HG02840 (cell line): ENCODE measurements at regions not wholly inside any gene's neighbourhood (a gene's known extent, or its start where the extent isn't known, plus 50 kb on each side); places are given as distances from the start of the nearest gene placed in this dataset.

Experiments used
- ATAC-seq: cut with Tn5 transposase; IDR thresholded peaks from one replicate; pipeline ENCODE4 v1.9.1; 2021; ENCODE audit warnings: mild to moderate bottlenecking, moderate library complexity, moderate number of reproducible peaks; ENCODE audit not compliant: unreplicated experiment, low FRiP score

GRCh38 chr14:27075503-27075902, 477.7 kb upstream of the NOVA1 start:
- no peak for ATAC-seq

DNA sequence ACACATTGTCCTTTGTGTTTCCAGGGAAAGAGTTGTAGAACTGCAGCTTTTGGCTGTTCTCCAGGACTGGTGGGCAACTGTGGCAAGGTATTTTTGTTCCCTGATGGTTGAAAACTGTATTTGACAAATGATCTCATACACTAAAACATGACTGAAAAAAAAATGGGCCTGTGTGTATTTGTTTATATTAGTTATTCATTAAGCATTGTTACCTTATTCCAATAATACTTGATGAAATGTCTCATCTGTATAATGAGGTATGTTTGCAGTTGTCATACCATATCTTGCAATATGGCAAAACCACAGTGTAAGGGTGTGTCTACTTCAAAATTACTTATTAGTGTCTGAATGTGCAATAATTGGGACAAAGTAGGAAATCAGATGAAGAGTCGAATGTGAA, 479.4 kb upstream of the NOVA1 start:
- ATAC-seq, result no peak

DNA sequence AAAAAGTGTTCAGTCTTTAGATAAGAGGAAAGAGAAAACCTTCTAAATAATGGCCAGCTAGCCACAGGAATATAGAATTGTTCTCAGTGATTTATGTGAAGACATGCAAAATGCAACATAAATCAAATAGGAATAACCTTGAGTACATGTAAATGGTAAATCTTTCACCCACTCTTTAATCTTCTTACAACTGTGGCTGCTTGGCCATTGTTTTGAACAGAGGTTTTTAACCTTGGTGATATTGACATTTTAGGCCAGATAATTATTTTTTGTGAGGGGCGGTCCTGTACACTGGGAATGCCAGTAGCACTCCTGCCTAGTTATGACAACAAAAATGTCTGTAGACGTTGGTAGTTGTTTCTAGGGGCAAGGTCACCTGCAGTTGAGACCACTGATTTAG, 479.9 kb upstream of the NOVA1 start:
- ATAC-seq, result no peak

- ATAC-seq, result no peak
Observed at GRCh38 chr14:27078191-27078590, 480.4 kb upstream of the NOVA1 start.

- no peak for ATAC-seq
Observed at GRCh38 chr14:27079716-27080115, 481.9 kb upstream of the NOVA1 start.

DNA sequence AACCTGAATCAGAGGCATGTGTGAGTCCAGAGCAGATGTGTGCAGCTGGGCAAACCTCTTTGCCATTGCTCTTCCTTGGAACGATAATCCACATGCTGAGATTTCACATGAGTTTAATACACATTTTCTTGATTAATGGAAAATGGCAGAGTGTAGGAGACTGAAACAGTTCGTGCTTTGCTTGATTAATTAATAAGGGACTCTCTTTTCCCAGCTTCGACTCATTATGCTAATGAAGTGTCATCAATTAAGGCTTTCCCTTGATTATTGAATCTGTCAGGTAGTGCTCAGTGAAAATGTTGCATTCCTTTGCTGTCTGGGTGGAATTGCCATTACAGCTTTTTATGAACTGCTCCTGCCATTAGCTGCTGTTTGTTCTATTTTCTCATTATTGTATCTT, 487.7 kb upstream of the NOVA1 start:
- no peak for ATAC-seq

DNA sequence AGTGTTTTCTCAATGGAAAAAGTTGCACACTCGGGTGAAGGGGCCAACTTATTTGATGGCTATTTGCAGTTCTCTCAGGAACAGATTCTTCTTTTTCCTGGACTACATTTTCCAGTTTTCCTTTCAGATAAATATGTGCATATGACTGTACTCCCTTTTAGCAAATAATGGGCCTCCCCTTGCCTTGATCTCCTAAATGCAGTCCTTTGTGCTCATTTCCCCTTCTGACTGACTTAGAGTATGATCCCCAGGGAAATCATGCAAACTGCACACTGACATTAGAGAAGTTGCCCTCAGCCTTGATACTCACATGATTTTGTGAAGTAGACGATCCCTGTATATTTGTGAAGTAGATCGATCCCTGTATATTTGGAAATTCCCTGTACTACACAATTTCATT, 492.9 kb upstream of the NOVA1 start:
- no peak for ATAC-seq

DNA sequence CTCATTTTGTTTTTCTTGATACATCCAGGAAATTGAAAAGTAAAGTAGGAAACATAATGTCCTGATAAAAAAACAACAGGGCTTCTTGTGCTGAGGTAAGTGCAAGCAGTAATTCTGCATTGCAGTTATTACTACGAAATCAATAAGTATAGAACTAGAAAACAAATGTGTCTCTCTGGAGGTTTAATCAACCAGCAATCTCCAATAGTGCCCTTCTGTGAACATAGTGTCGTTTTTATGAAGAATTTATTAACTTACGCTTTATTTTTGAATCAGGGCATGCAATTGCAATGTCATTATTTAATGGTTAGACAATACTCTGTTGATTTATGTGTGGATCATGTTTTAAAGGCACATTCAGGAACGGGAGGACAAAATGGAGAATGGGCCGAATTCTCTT, 494.1 kb upstream of the NOVA1 start:
- ATAC-seq, result no peak

DNA sequence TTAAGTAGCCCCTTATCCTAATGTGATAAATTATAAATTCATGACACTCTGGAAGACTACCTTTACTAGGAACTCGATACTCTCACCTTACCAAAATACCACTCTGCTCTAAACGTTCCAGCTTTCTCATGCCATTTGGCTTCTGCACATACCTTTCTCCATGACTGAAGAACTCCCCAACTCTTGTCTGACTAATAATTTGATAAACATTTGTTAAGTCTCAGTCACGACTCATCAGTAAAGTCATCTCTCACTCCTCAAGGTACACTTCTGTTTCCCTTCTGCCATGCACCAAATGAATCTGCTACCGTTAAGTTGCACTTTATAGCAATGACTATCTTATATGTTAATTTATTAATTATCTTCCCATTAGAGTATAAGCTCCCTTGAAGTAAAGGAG, 498.3 kb upstream of the NOVA1 start:
- no peak for ATAC-seq

- no peak for ATAC-seq
Observed at GRCh38 chr14:27098451-27098850, 500.6 kb upstream of the NOVA1 start.

- ATAC-seq, result no peak
Observed at GRCh38 chr14:27114180-27114579, 516.3 kb upstream of the NOVA1 start.

GRCh38 chr14:27123162-27123561, 525.3 kb upstream of the NOVA1 start:
- no peak for ATAC-seq

- no peak for ATAC-seq
Observed at GRCh38 chr14:27127838-27128237, 530.0 kb upstream of the NOVA1 start.

DNA sequence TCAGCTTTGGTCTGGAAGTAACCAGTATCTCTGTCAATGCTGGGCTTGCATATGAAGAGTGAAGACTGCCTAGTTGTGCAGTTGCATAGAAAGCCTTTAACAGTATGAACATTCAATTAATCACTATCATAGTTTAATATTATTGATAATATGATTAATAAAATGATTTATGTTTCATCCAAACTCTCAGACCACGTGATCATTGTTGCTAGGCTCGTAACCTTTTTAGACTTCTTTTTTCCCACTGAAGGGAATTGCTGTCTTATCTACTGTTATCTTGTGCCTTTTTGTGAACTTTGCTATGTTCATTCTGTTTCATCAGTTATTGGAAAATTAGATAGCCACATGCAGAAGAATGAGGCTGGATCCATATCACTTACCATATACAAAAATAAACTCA, 536.4 kb upstream of the NOVA1 start:
- ATAC-seq, result no peak

GRCh38 chr14:27145170-27145569, 547.3 kb upstream of the NOVA1 start:
- ATAC-seq, result no peak

GRCh38 chr14:27148143-27148542, 550.3 kb upstream of the NOVA1 start:
- no peak for ATAC-seq

DNA sequence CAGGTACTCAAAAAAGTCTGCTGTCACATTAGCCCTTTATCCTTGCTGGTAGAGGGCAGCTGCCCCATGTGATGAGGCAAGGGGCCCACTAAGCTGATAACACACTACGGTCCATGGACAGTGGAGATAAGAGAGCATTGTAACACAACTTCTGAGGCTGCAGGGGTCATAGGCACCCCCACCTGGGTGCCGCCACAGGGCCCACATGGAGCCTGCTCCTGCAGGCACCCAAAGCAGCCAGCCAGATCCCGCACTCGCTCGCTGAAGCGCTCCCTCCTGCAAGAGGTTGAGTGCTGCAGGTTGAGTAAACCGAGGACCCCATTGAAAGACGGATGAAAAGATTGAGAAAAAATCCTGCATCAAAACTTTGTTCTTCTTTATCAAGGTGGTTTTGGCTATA, 566.3 kb upstream of the NOVA1 start:
- no peak for ATAC-seq

DNA sequence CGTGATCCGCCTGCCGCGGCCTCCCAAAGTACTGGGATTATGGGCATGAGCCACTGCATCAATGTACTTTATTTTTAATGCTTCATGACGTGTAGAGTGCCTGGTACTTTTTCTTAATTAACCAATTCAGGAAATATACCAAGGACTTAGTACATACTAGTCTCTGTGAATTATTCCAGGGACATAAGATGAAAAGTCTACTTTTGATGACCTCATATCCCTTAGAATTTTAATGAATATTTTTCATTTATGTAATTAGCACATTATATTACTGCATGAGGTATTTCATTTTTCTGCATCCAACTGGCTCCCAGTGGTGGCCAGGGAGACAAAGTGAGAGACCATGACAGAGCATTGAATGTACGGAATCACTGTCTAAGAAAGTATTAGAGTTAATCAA, 577.7 kb upstream of the NOVA1 start:
- no peak for ATAC-seq

GRCh38 chr14:27181333-27181732, 583.5 kb upstream of the NOVA1 start:
- no peak for ATAC-seq

- no peak for ATAC-seq
Observed at GRCh38 chr14:27184427-27184826, 586.6 kb upstream of the NOVA1 start.

- ATAC-seq, result no peak
Observed at GRCh38 chr14:27186048-27186447, 588.2 kb upstream of the NOVA1 start.

- ATAC-seq, result no peak
Observed at GRCh38 chr14:27187136-27187535, 589.3 kb upstream of the NOVA1 start.

- no peak for ATAC-seq
Observed at GRCh38 chr14:27190296-27190695, 592.5 kb upstream of the NOVA1 start.

DNA sequence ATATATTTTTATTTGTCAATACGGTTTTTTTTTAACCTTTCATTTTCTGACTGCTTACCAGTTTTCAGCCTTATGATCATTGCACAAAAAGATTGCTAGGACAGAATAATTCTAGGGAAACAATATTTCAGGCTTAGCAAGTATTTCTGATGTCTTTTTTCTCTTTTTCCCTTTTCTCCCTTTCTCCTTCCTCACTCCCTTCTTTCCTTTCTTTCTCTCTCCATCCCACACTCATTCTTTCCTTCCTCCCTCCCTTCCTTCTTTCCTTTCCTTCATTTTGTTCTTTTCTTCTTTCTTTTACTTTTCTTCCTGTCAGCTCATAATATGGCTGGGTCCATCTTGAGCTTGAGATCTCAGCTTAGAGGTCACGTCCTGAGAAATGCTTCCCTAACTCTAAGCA, 601.4 kb upstream of the NOVA1 start:
- no peak for ATAC-seq
